WTC11 (cell line): ENCODE measurements at regions not wholly inside any gene's neighbourhood (a gene's known extent, or its start where the extent isn't known, plus 50 kb on each side); places are given as distances from the start of the nearest gene placed in this dataset.

ENCODE experiments used
- ATF6 ChIP-seq: sonication (generic); formaldehyde crosslinking; IDR thresholded peaks from 2 replicates; pipeline ENCODE4 v1.8.1; 2023; ENCODE audit warnings: mild to moderate bottlenecking, missing genetic modification reagents
- CBFB ChIP-seq: sonication (generic); formaldehyde crosslinking; IDR thresholded peaks from 2 replicates; pipeline ENCODE4 v1.8.1; 2022; ENCODE audit warnings: mild to moderate bottlenecking, low read depth, missing genetic modification reagents
- CTCF ChIP-seq: fragments of 200-600 bp; IDR thresholded peaks from 2 replicates; pipeline ENCODE4 v1.8.0; 2022; ENCODE audit warnings: antibody characterized with exemption
- ELF4 ChIP-seq: sonication (generic); formaldehyde crosslinking; IDR thresholded peaks from 2 replicates; pipeline ENCODE4 v1.8.1; 2022; ENCODE audit warnings: low read depth, mild to moderate bottlenecking, moderate library complexity, missing genetic modification reagents
- FOXJ3 ChIP-seq: sonication (generic); formaldehyde crosslinking; IDR thresholded peaks from 2 replicates; pipeline ENCODE4 v1.9.0; 2021; ENCODE audit warnings: missing genetic modification reagents, mild to moderate bottlenecking, borderline replicate concordance
- JUN ChIP-seq: sonication (generic); formaldehyde crosslinking; IDR thresholded peaks from 2 replicates; pipeline ENCODE4 v1.8.0; 2023; ENCODE audit warnings: mild to moderate bottlenecking, missing genetic modification reagents
- NR2C2 ChIP-seq: sonication (generic); formaldehyde crosslinking; IDR thresholded peaks from 2 replicates; pipeline ENCODE4 v1.8.0; 2022; ENCODE audit warnings: mild to moderate bottlenecking, missing genetic modification reagents
- USF2 ChIP-seq: sonication (generic); formaldehyde crosslinking; IDR thresholded peaks from 2 replicates; pipeline ENCODE4 v1.8.1; 2023; ENCODE audit warnings: mild to moderate bottlenecking, missing genetic modification reagents, moderate library complexity
- ZBTB43 ChIP-seq: sonication (generic); formaldehyde crosslinking; IDR thresholded peaks from 2 replicates; pipeline ENCODE4 v1.8.1; 2023; ENCODE audit warnings: mild to moderate bottlenecking, missing genetic modification reagents
- ZNF121 ChIP-seq: sonication (generic); formaldehyde crosslinking; IDR thresholded peaks from 2 replicates; pipeline ENCODE4 v1.8.0; 2023; ENCODE audit warnings: missing genetic modification reagents
- ZNF281 ChIP-seq: sonication (generic); formaldehyde crosslinking; IDR thresholded peaks from 2 replicates; pipeline ENCODE4 v1.8.0; 2023; ENCODE audit warnings: mild to moderate bottlenecking, missing genetic modification reagents
- ZNF396 ChIP-seq: fragments of 250-450 bp; sonication (Bioruptor Pico); IDR thresholded peaks from 2 replicates; pipeline ENCODE4 v1.8.0; 2021; ENCODE audit warnings: mild to moderate bottlenecking, moderate library complexity, borderline replicate concordance

- no peak for TF ChIP-seq NR2C2 (CRISPR knock-in tag)
- no peak for TF ChIP-seq CTCF
- no peak for TF ChIP-seq ZNF121
- no peak for TF ChIP-seq ZBTB43 (CRISPR knock-in tag)
- TF ChIP-seq JUN = no peak
- TF ChIP-seq FOXJ3 (CRISPR knock-in tag) = no peak
- no peak for TF ChIP-seq ELF4 (CRISPR knock-in tag)
- TF ChIP-seq USF2 (CRISPR knock-in tag) = no peak
- no peak for TF ChIP-seq ZNF281 (CRISPR knock-in tag)
- no peak for TF ChIP-seq ATF6 (CRISPR knock-in tag)
- no peak for TF ChIP-seq CBFB (CRISPR knock-in tag)
- TF ChIP-seq ZNF396 (CRISPR knock-in tag) = no peak
Measured at GRCh38 chr1:103274886-103275285, 166.6 kb upstream of the COL11A1 start.
